GM12878 (cell line): ENCODE measurements at regions not wholly inside any gene's neighbourhood (a gene's known extent, or its start where the extent isn't known, plus 50 kb on each side); places are given as distances from the start of the nearest gene placed in this dataset.

Experiments used
- CBX5 ChIP-seq: sonication (generic); IDR thresholded peaks from 2 replicates; pipeline ENCODE4 v1.6.1; 2016; ENCODE audit warnings: low read depth, moderate library complexity, mild to moderate bottlenecking, inconsistent platforms
- CTCF ChIP-seq, 3 experiments: IDR thresholded peaks in 2 of 3; conservative IDR thresholded peaks in 1 of 3; 2 replicates each; pipeline ENCODE4 v1.5.1; 2011; ENCODE audit warnings: low read depth in 3 of 3, low read length in 3 of 3, mild to moderate bottlenecking in 3 of 3, control low read depth in 2 of 3, moderate library complexity in 2 of 3, inconsistent platforms in 1 of 3, mixed read lengths in 1 of 3; ENCODE audit not compliant: control insufficient read depth in 2 of 3, insufficient read depth in 1 of 3; ENCODE audit errors: extremely low read depth in 1 of 3
- EP300 ChIP-seq, 2 experiments: fragments of 150-350 bp in 1 of 2; IDR thresholded peaks; 2 replicates each; pipeline ENCODE4 v1.6.1; 2011 to 2012; ENCODE audit warnings: low read depth in 2 of 2, low read length in 2 of 2, borderline replicate concordance in 1 of 2, improper control_type of control experiment in 1 of 2, inconsistent platforms in 1 of 2; ENCODE audit not compliant: control insufficient read depth in 1 of 2
- FOXM1 ChIP-seq: IDR thresholded peaks from 2 replicates; pipeline ENCODE4 v1.6.1; 2012; ENCODE audit warnings: low read depth, mild to moderate bottlenecking, inconsistent platforms, low read length, moderate library complexity
- MXI1 ChIP-seq: fragments of 150-350 bp; IDR thresholded peaks from 2 replicates; pipeline ENCODE4 v1.6.1; 2011; ENCODE audit warnings: low read depth, mild to moderate bottlenecking, inconsistent platforms, low read length, improper control_type of control experiment
- POLR2A ChIP-seq: IDR thresholded peaks from 2 replicates; pipeline ENCODE4 v1.6.1; 2011; ENCODE audit warnings: low read depth, mild to moderate bottlenecking, low read length
- POLR2AphosphoS5 ChIP-seq: IDR thresholded peaks from 2 replicates; pipeline ENCODE4 v1.6.1; 2011; ENCODE audit warnings: mild to moderate bottlenecking, low read length, inconsistent platforms
- RAD21 ChIP-seq: IDR thresholded peaks from 2 replicates; pipeline ENCODE4 v1.6.1; 2011; ENCODE audit warnings: mild to moderate bottlenecking, low read depth, low read length, moderate library complexity; ENCODE audit not compliant: insufficient read depth
- SMAD1 ChIP-seq: fragments of 450-650 bp; IDR thresholded peaks from 2 replicates; pipeline ENCODE4 v1.6.1; 2018; ENCODE audit warnings: mild to moderate bottlenecking, low read depth; ENCODE audit not compliant: partially characterized antibody
- SPI1 ChIP-seq: IDR thresholded peaks from 2 replicates; pipeline ENCODE4 v1.6.1; 2011; ENCODE audit warnings: low read depth, mild to moderate bottlenecking, low read length, moderate library complexity, borderline replicate concordance; ENCODE audit not compliant: insufficient read depth
- ZNF217 ChIP-seq: fragments of 450-650 bp; IDR thresholded peaks from 2 replicates; pipeline ENCODE4 v1.6.1; 2017; ENCODE audit warnings: antibody characterized with exemption, mild to moderate bottlenecking

GRCh38 chr5:162248107-162248713 is 180.6 kb downstream of the GABRG2 start:
- TF ChIP-seq POLR2AphosphoS5 (no peak), FOXM1 (no peak), EP300 (IDR thresholded peaks at IDR 0.05; ENCODE audit: borderline replicate concordance in 1 of 2, control insufficient read depth in 1 of 2, low read depth in 2 of 2, low read length in 2 of 2) (no peak), POLR2A (no peak), RAD21 (peak; percentile 19; the same call in 1 of the 2 replicates), CBX5 (no peak), SPI1 (no peak), MXI1 (no peak), ZNF217 (no peak), CTCF (IDR thresholded peaks at IDR 0.05 in 2 of 3, conservative IDR thresholded peaks at IDR 0.05 in 1 of 3; ENCODE audit: control insufficient read depth in 2 of 3, extremely low read depth in 1 of 3, insufficient read depth in 1 of 3, low read depth in 3 of 3, low read length in 3 of 3) (peak; percentile 3 to 45 (median 44); a peak in 3 of 6 replicates), SMAD1 (no peak)
